GM12874 (cell line): ENCODE measurements at regions not wholly inside any gene's neighbourhood (a gene's known extent, or its start where the extent isn't known, plus 50 kb on each side); places are given as distances from the start of the nearest gene placed in this dataset.

Source experiments
- CTCF ChIP-seq: IDR thresholded peaks from 2 replicates; pipeline ENCODE4 v1.5.1; 2011; ENCODE audit warnings: low read depth, mild to moderate bottlenecking, control low read depth, low read length, moderate library complexity; ENCODE audit not compliant: insufficient read depth

- TF ChIP-seq CTCF, result peak; percentile 29; the same call in 1 of the 2 replicates
Measured at GRCh38 chr1:194342484-194343262, 1156.3 kb upstream of the B3GALT2 start.

GRCh38 chr1:194341587-194341986, 1155.2 kb upstream of the B3GALT2 start:
- no peak for TF ChIP-seq CTCF

DNA sequence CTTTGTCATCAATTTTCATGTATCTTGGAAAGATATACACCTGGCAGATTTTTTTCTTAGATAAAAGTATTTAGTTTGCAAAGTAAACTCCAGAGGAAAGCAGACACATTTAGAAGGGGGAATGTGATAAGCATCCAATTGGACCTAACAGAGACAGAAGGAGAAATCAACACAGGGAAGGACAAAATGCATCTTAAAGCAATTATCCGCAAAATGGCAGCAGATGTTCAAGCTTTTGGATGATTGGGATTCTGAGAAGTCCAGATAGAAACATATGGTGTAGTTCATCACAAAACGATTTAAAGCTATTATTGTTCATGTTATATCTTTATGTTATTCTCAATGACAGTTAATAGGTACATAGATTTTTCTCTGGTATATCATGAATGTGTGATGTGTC, 1153.1 kb upstream of the B3GALT2 start:
- TF ChIP-seq CTCF, result no peak

GRCh38 chr1:194338241-194338948, 1152.0 kb upstream of the B3GALT2 start:
- TF ChIP-seq CTCF, result no peak

DNA sequence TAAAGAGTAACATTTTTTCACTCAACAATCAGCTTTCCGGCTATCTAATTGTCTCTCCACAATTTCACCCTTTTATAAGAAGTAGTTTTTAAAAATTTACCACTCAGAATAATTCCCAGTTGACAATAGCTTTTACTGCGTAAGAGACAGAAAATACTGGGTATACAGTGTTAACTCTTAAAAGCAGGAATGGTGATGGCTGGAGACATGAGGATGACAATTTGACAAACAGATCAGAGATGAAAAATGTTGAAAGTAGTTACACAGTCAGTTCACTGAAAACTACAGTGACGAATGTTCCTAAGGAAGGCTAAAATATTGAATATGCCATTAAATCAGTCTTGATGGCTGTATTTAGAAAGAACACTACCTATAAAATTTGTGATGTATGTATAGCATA, 1146.8 kb upstream of the B3GALT2 start:
- no peak for TF ChIP-seq CTCF

DNA sequence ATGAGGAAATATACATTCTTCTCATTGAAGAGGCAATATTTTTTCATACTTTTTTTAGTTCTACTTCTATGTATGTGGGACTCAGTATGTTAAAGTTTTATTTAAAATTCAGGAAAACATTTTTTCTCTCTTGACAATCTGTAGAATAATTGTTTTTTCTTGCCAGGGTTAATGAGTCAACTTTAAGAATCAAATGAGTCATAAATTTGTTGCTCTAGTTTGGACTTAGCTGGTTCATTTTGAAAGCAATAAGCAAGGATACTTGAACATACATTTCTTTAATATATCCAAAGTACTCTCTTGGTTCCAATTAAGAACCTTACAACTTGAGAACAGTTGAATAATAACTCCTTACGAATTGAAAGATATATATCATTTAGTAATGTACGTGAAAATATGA, 1145.3 kb upstream of the B3GALT2 start:
- no peak for TF ChIP-seq CTCF

DNA sequence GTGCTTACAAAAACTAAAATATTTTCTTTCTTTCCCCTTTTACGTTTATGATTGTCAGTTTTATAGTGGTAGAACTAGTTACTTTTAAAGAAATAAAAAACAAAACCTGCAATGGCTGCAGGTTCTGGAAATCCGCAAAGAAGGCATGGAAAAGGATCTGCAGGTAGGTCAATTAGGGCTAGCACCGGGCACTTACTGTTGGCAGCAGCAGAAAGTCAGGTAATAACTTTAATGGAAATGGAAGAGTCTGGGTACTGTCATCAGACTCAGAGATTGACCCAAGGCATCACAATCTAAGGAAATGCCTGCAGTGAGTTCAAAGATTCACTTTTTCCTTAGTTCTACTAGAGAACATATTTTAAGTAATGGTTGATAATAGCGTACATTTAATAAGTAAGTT, 1136.3 kb upstream of the B3GALT2 start:
- TF ChIP-seq CTCF, result no peak
